WTC11 (cell line): ENCODE measurements at regions not wholly inside any gene's neighbourhood (a gene's known extent, or its start where the extent isn't known, plus 50 kb on each side); places are given as distances from the start of the nearest gene placed in this dataset.

Experiments used
- ATAC-seq: fragments of 200-7000 bp; cut with Tn5 transposase; 2 replicates; pipeline ENCODE4 v1.10.0; 2021; ENCODE audit warnings: mild to moderate bottlenecking, moderate library complexity
- CTCF ChIA-PET: fragments of 300-600 bp; sonication (Branson Sonifier 250); formaldehyde crosslinking; loops from one replicate; lab custom pipeline; 2021; ENCODE audit warnings: antibody characterized with exemption; lab: Charles Lee
- POLR2A ChIA-PET: fragments of 350-600 bp; sonication (Branson Sonifier 250); formaldehyde crosslinking; loops from one replicate; lab custom pipeline; 2021; ENCODE audit warnings: antibody characterized with exemption; lab: Charles Lee
- DNase-seq: peaks from one replicate; pipeline ENCODE4 v3.0.0; 2021; ENCODE audit warnings: low spot score
- H3K27ac Mint-ChIP-seq: 2 replicates; pipeline ENCODE4 v1.8.0; 2021; ENCODE audit warnings: mixed read lengths
- H3K27me3 Mint-ChIP-seq: 2 replicates; pipeline ENCODE4 v1.8.0; 2021; ENCODE audit warnings: low read depth, mild to moderate bottlenecking, moderate library complexity, mixed read lengths
- H3K36me3 Mint-ChIP-seq: 2 replicates; pipeline ENCODE4 v1.8.0; 2021; ENCODE audit warnings: mixed read lengths
- H3K4me1 Mint-ChIP-seq: 2 replicates; pipeline ENCODE4 v1.8.0; 2022; ENCODE audit warnings: mixed read lengths
- H3K4me3 Mint-ChIP-seq: 2 replicates; pipeline ENCODE4 v1.8.0; 2021; ENCODE audit warnings: mild to moderate bottlenecking, moderate library complexity, mixed read lengths
- H3K9me3 Mint-ChIP-seq: 2 replicates; pipeline ENCODE4 v1.8.0; 2021; ENCODE audit warnings: mixed read lengths
- E2F5 ChIP-seq: sonication (generic); formaldehyde crosslinking; IDR thresholded peaks from 2 replicates; pipeline ENCODE4 v1.8.1; 2022; ENCODE audit warnings: mild to moderate bottlenecking, moderate library complexity, missing genetic modification reagents
- EMX1 ChIP-seq: fragments of 250-450 bp; sonication (Bioruptor Pico); IDR thresholded peaks from 2 replicates; pipeline ENCODE4 v1.8.0; 2021; ENCODE audit warnings: mild to moderate bottlenecking
- ESRRA ChIP-seq: sonication (generic); formaldehyde crosslinking; IDR thresholded peaks from 2 replicates; pipeline ENCODE4 v1.8.1; 2022; ENCODE audit warnings: mild to moderate bottlenecking, missing genetic modification reagents, borderline replicate concordance
- FOXP1 ChIP-seq: sonication (generic); formaldehyde crosslinking; IDR thresholded peaks from 2 replicates; pipeline ENCODE4 v1.8.0; 2022; ENCODE audit warnings: missing genetic modification reagents, mild to moderate bottlenecking, moderate library complexity, borderline replicate concordance
- GABPB1 ChIP-seq: sonication (generic); formaldehyde crosslinking; IDR thresholded peaks from 2 replicates; pipeline ENCODE4 v1.8.1; 2023; ENCODE audit warnings: mild to moderate bottlenecking, missing genetic modification reagents
- IRF2 ChIP-seq: sonication (generic); formaldehyde crosslinking; IDR thresholded peaks from 2 replicates; pipeline ENCODE4 v1.8.0; 2022; ENCODE audit warnings: low read depth, missing genetic modification reagents, borderline replicate concordance
- JAZF1 ChIP-seq: fragments of 250-450 bp; sonication (Bioruptor Pico); IDR thresholded peaks from 2 replicates; pipeline ENCODE4 v1.9.0; 2021; ENCODE audit warnings: moderate library complexity, mild to moderate bottlenecking, inconsistent platforms
- JUN ChIP-seq: sonication (generic); formaldehyde crosslinking; IDR thresholded peaks from 2 replicates; pipeline ENCODE4 v1.8.0; 2023; ENCODE audit warnings: mild to moderate bottlenecking, missing genetic modification reagents
- MAX ChIP-seq: sonication (generic); formaldehyde crosslinking; IDR thresholded peaks from 2 replicates; pipeline ENCODE4 v1.8.0; 2022; ENCODE audit warnings: mild to moderate bottlenecking, missing genetic modification reagents
- MYBL2 ChIP-seq: sonication (generic); formaldehyde crosslinking; IDR thresholded peaks from 2 replicates; pipeline ENCODE4 v1.8.1; 2023; ENCODE audit warnings: mild to moderate bottlenecking, moderate library complexity, missing genetic modification reagents
- NFATC4 ChIP-seq: fragments of 250-450 bp; sonication (Bioruptor Pico); IDR thresholded peaks from 2 replicates; pipeline ENCODE4 v1.9.0; 2021; ENCODE audit warnings: mild to moderate bottlenecking
- NR2C2 ChIP-seq: sonication (generic); formaldehyde crosslinking; IDR thresholded peaks from 2 replicates; pipeline ENCODE4 v1.8.0; 2022; ENCODE audit warnings: mild to moderate bottlenecking, missing genetic modification reagents
- PRDM15 ChIP-seq: sonication (generic); formaldehyde crosslinking; IDR thresholded peaks from 2 replicates; pipeline ENCODE4 v1.8.0; 2022; ENCODE audit warnings: missing genetic modification reagents
- RORB ChIP-seq: fragments of 250-450 bp; sonication (Bioruptor Pico); IDR thresholded peaks from 2 replicates; pipeline ENCODE4 v1.9.0; 2021; ENCODE audit warnings: mild to moderate bottlenecking
- STAT6 ChIP-seq: sonication (generic); formaldehyde crosslinking; conservative IDR thresholded peaks from 2 replicates; pipeline ENCODE4 v1.8.1; 2023; ENCODE audit warnings: mild to moderate bottlenecking, low read depth, missing genetic modification reagents, moderate library complexity
- ZNF121 ChIP-seq: sonication (generic); formaldehyde crosslinking; IDR thresholded peaks from 2 replicates; pipeline ENCODE4 v1.8.0; 2023; ENCODE audit warnings: missing genetic modification reagents
- ZNF232 ChIP-seq: sonication (generic); formaldehyde crosslinking; IDR thresholded peaks from 2 replicates; pipeline ENCODE4 v1.8.0; 2022; ENCODE audit warnings: mild to moderate bottlenecking, missing genetic modification reagents
- TF ChIP-seq, protein P1 (sequence below): fragments of 250-450 bp; sonication (Bioruptor Pico); IDR thresholded peaks from 2 replicates; pipeline ENCODE4 v1.9.0; 2021; ENCODE audit warnings: mild to moderate bottlenecking
- TF ChIP-seq, protein P2 (sequence below): sonication (generic); formaldehyde crosslinking; conservative IDR thresholded peaks from 2 replicates; pipeline ENCODE4 v1.8.1; 2022; ENCODE audit warnings: mild to moderate bottlenecking, missing genetic modification reagents
- TF ChIP-seq, protein P3 (sequence below): sonication (generic); formaldehyde crosslinking; IDR thresholded peaks from 2 replicates; pipeline ENCODE4 v1.8.0; 2023; ENCODE audit warnings: mild to moderate bottlenecking, missing genetic modification reagents

GRCh38 chr18:47752796-47753645 lies 177.4 kb downstream of the SMAD2 start:
- Mint-ChIP-seq H3K36me3 (no peaks in the 10 kb centered on the region), H3K9me3 (no peaks in the 10 kb centered on the region), H3K4me1 (peaks cover 14% of the 10 kb centered on the region), H3K27me3 (peaks cover 12% of the 10 kb centered on the region), H3K27ac (no peak overlapping the region), H3K4me3 (no peak overlapping the region)
- ATAC-seq (no peak), DNase-seq (no peak)
- no peak for TF ChIP-seq PRDM15 (CRISPR knock-in tag)
- no peak for TF ChIP-seq E2F5
- TF ChIP-seq, protein P1, sequence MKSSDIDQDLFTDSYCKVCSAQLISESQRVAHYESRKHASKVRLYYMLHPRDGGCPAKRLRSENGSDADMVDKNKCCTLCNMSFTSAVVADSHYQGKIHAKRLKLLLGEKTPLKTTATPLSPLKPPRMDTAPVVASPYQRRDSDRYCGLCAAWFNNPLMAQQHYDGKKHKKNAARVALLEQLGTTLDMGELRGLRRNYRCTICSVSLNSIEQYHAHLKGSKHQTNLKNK (CRISPR knock-in tag), result no peak
- TF ChIP-seq IRF2 (CRISPR knock-in tag), result no peak
- no peak for TF ChIP-seq GABPB1 (CRISPR knock-in tag)
- TF ChIP-seq FOXP1 (CRISPR knock-in tag), result no peak
- TF ChIP-seq STAT6 (CRISPR knock-in tag), result no peak
- no peak for TF ChIP-seq JUN (CRISPR knock-in tag)
- TF ChIP-seq ZNF232, result no peak
- TF ChIP-seq RORB (CRISPR knock-in tag), result no peak
- no peak for TF ChIP-seq NFATC4 (CRISPR knock-in tag)
- no peak for TF ChIP-seq JAZF1 (CRISPR knock-in tag)
- TF ChIP-seq, protein P2, sequence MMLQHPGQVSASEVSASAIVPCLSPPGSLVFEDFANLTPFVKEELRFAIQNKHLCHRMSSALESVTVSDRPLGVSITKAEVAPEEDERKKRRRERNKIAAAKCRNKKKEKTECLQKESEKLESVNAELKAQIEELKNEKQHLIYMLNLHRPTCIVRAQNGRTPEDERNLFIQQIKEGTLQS (CRISPR knock-in tag), result no peak
- no peak for TF ChIP-seq MYBL2 (CRISPR knock-in tag)
- no peak for TF ChIP-seq EMX1 (CRISPR knock-in tag)
- CTCF ChIA-PET, result interaction anchor here (1.3 kb wide), 1 partner anchor 537 kb away, joined by 11 read pairs; no protein-coding TSS in a partner anchor
- POLR2A ChIA-PET, result no interaction called here

- no peaks in the 10 kb centered on the region for H3K9me3 Mint-ChIP-seq
- H3K4me1 Mint-ChIP-seq, result peaks cover 13% of the 10 kb centered on the region
- POLR2A ChIA-PET, result no interaction called here
- CTCF ChIA-PET, result interaction anchor here (0.8 to 1.1 kb wide), 3 partner anchors 157 to 532 kb away, joined by 3 to 4 read pairs (median 4); no protein-coding TSS in a partner anchor
- peaks cover 17% of the 10 kb centered on the region for H3K27me3 Mint-ChIP-seq
- ATAC-seq (no peak), DNase-seq (no peak)
- H3K4me3 Mint-ChIP-seq, result no peak overlapping the region
- no peak overlapping the region for H3K27ac Mint-ChIP-seq
- TF ChIP-seq E2F5 (no peak), ZNF121 (CRISPR knock-in tag) (no peak), MAX (no peak), ESRRA (CRISPR knock-in tag) (no peak), NR2C2 (CRISPR knock-in tag) (no peak), MYBL2 (CRISPR knock-in tag) (no peak)
- TF ChIP-seq, protein P3, sequence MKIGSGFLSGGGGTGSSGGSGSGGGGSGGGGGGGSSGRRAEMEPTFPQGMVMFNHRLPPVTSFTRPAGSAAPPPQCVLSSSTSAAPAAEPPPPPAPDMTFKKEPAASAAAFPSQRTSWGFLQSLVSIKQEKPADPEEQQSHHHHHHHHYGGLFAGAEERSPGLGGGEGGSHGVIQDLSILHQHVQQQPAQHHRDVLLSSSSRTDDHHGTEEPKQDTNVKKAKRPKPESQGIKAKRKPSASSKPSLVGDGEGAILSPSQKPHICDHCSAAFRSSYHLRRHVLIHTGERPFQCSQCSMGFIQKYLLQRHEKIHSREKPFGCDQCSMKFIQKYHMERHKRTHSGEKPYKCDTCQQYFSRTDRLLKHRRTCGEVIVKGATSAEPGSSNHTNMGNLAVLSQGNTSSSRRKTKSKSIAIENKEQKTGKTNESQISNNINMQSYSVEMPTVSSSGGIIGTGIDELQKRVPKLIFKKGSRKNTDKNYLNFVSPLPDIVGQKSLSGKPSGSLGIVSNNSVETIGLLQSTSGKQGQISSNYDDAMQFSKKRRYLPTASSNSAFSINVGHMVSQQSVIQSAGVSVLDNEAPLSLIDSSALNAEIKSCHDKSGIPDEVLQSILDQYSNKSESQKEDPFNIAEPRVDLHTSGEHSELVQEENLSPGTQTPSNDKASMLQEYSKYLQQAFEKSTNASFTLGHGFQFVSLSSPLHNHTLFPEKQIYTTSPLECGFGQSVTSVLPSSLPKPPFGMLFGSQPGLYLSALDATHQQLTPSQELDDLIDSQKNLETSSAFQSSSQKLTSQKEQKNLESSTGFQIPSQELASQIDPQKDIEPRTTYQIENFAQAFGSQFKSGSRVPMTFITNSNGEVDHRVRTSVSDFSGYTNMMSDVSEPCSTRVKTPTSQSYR, result no peak
- no peaks in the 10 kb centered on the region for H3K36me3 Mint-ChIP-seq
These were observed 179.5 kb downstream of the SMAD2 start for GRCh38 chr18:47750889-47751423.
